Fibroblast of lung (primary cell): ENCODE measurements at regions not wholly inside any gene's neighbourhood (a gene's known extent, or its start where the extent isn't known, plus 50 kb on each side); places are given as distances from the start of the nearest gene placed in this dataset.

ENCODE experiments used
- DNase-seq, 2 donors: peaks; one replicate each; pipeline versions ENCODE4 v3.0.0 to v3.0.0-alpha.2; 2010; ENCODE audit warnings: low read depth in 2 of 2
- H2AFZ ChIP-seq: 2 replicates; pipeline ENCODE4 v1.5.1; 2012; ENCODE audit warnings: low read length, control low read depth, inconsistent platforms
- H3K27ac ChIP-seq: 2 replicates; pipeline ENCODE4 v1.5.1; 2011; ENCODE audit warnings: low read length, control low read depth; ENCODE audit not compliant: insufficient read depth
- H3K27me3 ChIP-seq: 2 replicates; pipeline ENCODE4 v1.5.1; 2011; ENCODE audit warnings: mild to moderate bottlenecking, low read length; ENCODE audit not compliant: control insufficient read depth, insufficient read depth
- H3K36me3 ChIP-seq: 2 replicates; pipeline ENCODE4 v1.5.1; 2011; ENCODE audit warnings: low read length; ENCODE audit not compliant: control insufficient read depth, insufficient read depth
- H3K4me1 ChIP-seq: 2 replicates; pipeline ENCODE4 v1.5.1; 2011; ENCODE audit warnings: low read length; ENCODE audit not compliant: control insufficient read depth, insufficient read depth; ENCODE audit errors: extremely low read depth
- H3K4me2 ChIP-seq: 2 replicates; pipeline ENCODE4 v1.5.1; 2011; ENCODE audit warnings: low read length, control low read depth; ENCODE audit not compliant: insufficient read depth; ENCODE audit errors: extremely low read depth
- H3K4me3 ChIP-seq, 4 experiments: fragments of 200-600 bp in 1 of 4; sonication (generic) in 1 of 4; replicated peaks in 1 of 4; 2 replicates each; pipeline ENCODE4 v1.5.1; 2011 to 2016; ENCODE audit warnings: low read length in 4 of 4, low read depth in 3 of 4, mild to moderate bottlenecking in 3 of 4, control low read depth in 2 of 4, inconsistent platforms in 1 of 4, mixed read lengths in 1 of 4; ENCODE audit not compliant: insufficient read depth in 1 of 4; ENCODE audit errors: control extremely low read depth in 1 of 4
- H3K79me2 ChIP-seq: 2 replicates; pipeline ENCODE4 v1.5.1; 2012; ENCODE audit warnings: mild to moderate bottlenecking, low read length, inconsistent platforms; ENCODE audit not compliant: control insufficient read depth, insufficient read depth
- H3K9ac ChIP-seq: 2 replicates; pipeline ENCODE4 v1.5.1; 2011; ENCODE audit warnings: mild to moderate bottlenecking, low read length, control low read depth; ENCODE audit not compliant: insufficient read depth
- H3K9me3 ChIP-seq: 2 replicates; pipeline ENCODE4 v1.5.1; 2012; ENCODE audit warnings: low read depth, low read length; ENCODE audit not compliant: control insufficient read depth, insufficient read depth
- H4K20me1 ChIP-seq: 2 replicates; pipeline ENCODE4 v1.5.1; 2011; ENCODE audit warnings: low read length; ENCODE audit not compliant: control insufficient read depth, insufficient read depth; ENCODE audit errors: extremely low read depth
- EZH2 ChIP-seq: IDR thresholded peaks from 2 replicates; pipeline ENCODE4 v1.5.1; 2012; ENCODE audit warnings: low read length, control low read depth, mild to moderate bottlenecking; ENCODE audit errors: missing control alignments
- TF ChIP-seq, protein P1 (sequence below), 2 donors: IDR thresholded peaks in 1 of 2; conservative IDR thresholded peaks in 1 of 2; 1 replicate in 1 of 2; 2 replicates in 1 of 2; pipeline ENCODE4 v1.5.1; 2011 to 2012; ENCODE audit warnings: low read length in 2 of 2, control low read depth in 1 of 2, inconsistent platforms in 1 of 2, low read depth in 1 of 2, mild to moderate bottlenecking in 1 of 2

DNA sequence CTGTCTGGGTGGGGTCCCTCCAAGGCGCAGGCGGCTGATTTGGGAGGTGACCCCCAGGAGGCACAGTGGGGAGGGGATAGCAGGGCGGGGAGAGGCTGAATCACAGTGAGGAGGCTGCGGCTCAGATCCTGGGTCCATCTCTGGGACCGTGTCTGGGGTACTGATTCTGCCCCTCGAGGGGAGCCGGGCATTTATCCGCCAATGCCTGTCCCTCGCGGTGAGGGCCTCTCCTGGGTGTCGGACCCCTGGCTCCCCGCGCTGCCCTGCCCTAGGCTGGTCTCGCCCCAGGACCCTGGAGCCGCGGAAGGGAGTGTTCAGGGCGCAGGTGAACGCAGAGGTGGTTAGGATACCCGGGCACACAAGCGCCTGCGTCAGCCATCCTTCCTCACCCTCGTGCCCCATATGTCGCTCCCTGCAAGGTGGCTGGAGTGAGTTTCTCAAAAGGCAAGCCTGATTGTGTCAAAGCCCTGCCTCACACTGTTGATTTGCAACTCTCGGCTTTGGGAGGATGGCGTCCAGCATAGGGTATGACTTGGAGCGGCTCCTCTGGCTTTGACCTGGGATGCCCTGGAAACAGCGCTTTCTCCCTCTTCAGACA, 530.9 kb downstream of the PTPRU start:
- no peak overlapping the region for H3K4me2 ChIP-seq
- no peaks in the 10 kb centered on the region for H3K4me1 ChIP-seq
- H3K9me3 ChIP-seq: no peaks in the 10 kb centered on the region
- H3K79me2 ChIP-seq: no peaks in the 10 kb centered on the region
- DNase-seq: no peak
- H3K4me3 ChIP-seq: no peak overlapping the region
- no peaks in the 10 kb centered on the region for H4K20me1 ChIP-seq
- no peaks in the 10 kb centered on the region for H3K36me3 ChIP-seq
- H2AFZ ChIP-seq: no peak overlapping the region
- no peak for TF ChIP-seq EZH2
- TF ChIP-seq, protein P1, sequence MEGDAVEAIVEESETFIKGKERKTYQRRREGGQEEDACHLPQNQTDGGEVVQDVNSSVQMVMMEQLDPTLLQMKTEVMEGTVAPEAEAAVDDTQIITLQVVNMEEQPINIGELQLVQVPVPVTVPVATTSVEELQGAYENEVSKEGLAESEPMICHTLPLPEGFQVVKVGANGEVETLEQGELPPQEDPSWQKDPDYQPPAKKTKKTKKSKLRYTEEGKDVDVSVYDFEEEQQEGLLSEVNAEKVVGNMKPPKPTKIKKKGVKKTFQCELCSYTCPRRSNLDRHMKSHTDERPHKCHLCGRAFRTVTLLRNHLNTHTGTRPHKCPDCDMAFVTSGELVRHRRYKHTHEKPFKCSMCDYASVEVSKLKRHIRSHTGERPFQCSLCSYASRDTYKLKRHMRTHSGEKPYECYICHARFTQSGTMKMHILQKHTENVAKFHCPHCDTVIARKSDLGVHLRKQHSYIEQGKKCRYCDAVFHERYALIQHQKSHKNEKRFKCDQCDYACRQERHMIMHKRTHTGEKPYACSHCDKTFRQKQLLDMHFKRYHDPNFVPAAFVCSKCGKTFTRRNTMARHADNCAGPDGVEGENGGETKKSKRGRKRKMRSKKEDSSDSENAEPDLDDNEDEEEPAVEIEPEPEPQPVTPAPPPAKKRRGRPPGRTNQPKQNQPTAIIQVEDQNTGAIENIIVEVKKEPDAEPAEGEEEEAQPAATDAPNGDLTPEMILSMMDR (conservative IDR thresholded peaks at IDR 0.05 in 1 of 2, IDR thresholded peaks at IDR 0.05 in 1 of 2; ENCODE audit: low read depth in 1 of 2, low read length in 2 of 2): no peak
- no peaks in the 10 kb centered on the region for H3K27me3 ChIP-seq
- H3K27ac ChIP-seq: no peak overlapping the region
- H3K9ac ChIP-seq: no peak overlapping the region

DNA sequence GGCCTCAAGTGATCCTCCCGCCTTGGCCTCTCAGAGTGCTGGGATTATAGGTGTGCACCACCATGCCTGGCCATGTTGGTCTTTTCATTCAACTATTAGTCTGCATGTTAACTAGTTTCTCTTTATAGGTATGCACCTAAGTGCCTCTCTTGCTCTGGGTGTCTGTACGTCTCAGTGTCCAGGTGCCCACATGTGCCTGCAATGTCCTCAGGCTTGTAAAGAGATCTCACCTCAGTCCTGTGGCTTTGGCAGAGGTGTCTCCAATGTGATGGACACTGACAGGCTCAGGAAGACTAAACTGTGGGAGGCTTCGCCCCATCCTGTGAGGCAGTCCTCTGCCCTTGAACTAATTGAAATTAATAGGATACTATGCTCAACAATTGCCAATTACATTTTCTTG, 526.3 kb downstream of the PTPRU start:
- H3K4me1 ChIP-seq: no peaks in the 10 kb centered on the region
- no peaks in the 10 kb centered on the region for H4K20me1 ChIP-seq
- H2AFZ ChIP-seq: no peak overlapping the region
- no peaks in the 10 kb centered on the region for H3K27me3 ChIP-seq
- H3K4me3 ChIP-seq: no peak overlapping the region
- no peak overlapping the region for H3K9ac ChIP-seq
- no peaks in the 10 kb centered on the region for H3K36me3 ChIP-seq
- no peaks in the 10 kb centered on the region for H3K79me2 ChIP-seq
- DNase-seq: no peak
- H3K9me3 ChIP-seq: no peaks in the 10 kb centered on the region
- no peak overlapping the region for H3K4me2 ChIP-seq
- no peak overlapping the region for H3K27ac ChIP-seq
- TF ChIP-seq EZH2: no peak
- TF ChIP-seq, protein P1 (conservative IDR thresholded peaks at IDR 0.05 in 1 of 2, IDR thresholded peaks at IDR 0.05 in 1 of 2; ENCODE audit: low read depth in 1 of 2, low read length in 2 of 2): no peak

DNA sequence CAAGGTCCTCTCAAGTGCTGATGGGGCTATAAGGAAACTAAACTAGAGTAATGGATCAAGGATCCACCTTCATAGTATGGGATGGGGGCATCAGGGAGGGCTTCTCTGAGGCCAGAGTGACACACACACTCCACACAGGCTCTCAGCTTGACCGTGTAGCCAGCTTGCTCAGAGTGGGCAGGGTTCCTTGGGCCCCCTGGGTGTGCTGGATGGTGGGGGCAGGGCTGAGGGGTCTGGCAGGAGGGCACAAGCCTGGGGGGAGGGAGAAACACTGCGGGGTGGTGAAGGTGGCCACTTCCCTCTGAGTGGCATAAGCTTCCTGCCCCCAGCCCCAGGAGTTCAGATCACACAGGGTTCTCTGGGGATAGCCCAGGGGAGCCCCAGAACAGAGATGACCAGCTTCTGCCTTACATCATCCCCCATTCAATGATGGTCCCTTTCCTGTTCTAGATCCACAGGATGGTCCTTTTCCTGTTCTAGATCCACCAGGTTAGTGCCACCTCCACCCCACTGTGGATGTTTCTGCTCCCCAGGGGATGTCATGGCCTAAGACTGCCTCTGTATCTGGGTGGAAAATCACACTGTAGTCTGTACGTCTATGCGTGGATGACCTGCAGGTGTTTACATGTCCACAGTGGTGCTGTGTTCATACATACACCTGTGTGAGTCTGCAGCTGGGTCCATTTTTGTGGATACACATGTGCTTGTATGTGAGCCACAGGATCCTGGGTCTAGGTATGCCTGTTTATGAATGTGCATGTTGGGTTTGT, 525.0 kb downstream of the PTPRU start:
- Histone ChIP-seq H3K36me3 (no peaks in the 10 kb centered on the region), H3K4me3 (no peak overlapping the region), H3K79me2 (no peaks in the 10 kb centered on the region), H4K20me1 (no peaks in the 10 kb centered on the region), H3K4me1 (no peaks in the 10 kb centered on the region), H3K27ac (no peak overlapping the region), H3K4me2 (no peak overlapping the region), H3K9ac (no peak overlapping the region), H3K9me3 (no peaks in the 10 kb centered on the region), H2AFZ (no peak overlapping the region), H3K27me3 (no peaks in the 10 kb centered on the region)
- DNase-seq: no peak
- TF ChIP-seq, protein P1 (conservative IDR thresholded peaks at IDR 0.05 in 1 of 2, IDR thresholded peaks at IDR 0.05 in 1 of 2; ENCODE audit: low read depth in 1 of 2, low read length in 2 of 2): no peak
- TF ChIP-seq EZH2: no peak
